ENCODE measurements at regions not wholly inside any gene's neighbourhood (a gene's known extent, or its start where the extent isn't known, plus 50 kb on each side); places are given as distances from the start of the nearest gene placed in this dataset.

GRCh38 chr13:73934771-73935170 is 199.4 kb downstream of the KLF12 start:
- no peak for DNase-seq (ENCODE audit: low read depth)

- no peak for DNase-seq (ENCODE audit: low read depth)
Observed at GRCh38 chr13:73934215-73934641, 200.0 kb downstream of the KLF12 start.

- no peak for DNase-seq (ENCODE audit: low read depth)
Observed at GRCh38 chr13:73933795-73934194, 200.4 kb downstream of the KLF12 start.

- DNase-seq (ENCODE audit: low read depth), result no peak
Observed at GRCh38 chr13:73932091-73932490, 202.1 kb downstream of the KLF12 start.

GRCh38 chr13:73929287-73929932 is 204.8 kb downstream of the KLF12 start:
- no peak for DNase-seq (ENCODE audit: low read depth)

GRCh38 chr13:73924607-73925006 is 209.6 kb downstream of the KLF12 start:
- DNase-seq (ENCODE audit: low read depth), result no peak

- no peak for DNase-seq (ENCODE audit: low read depth)
Observed at GRCh38 chr13:73922493-73923393, 211.5 kb downstream of the KLF12 start.

- DNase-seq (ENCODE audit: low read depth), result no peak
Observed at GRCh38 chr13:73918691-73919090, 215.5 kb downstream of the KLF12 start.

- DNase-seq (ENCODE audit: low read depth), result no peak
Observed at GRCh38 chr13:73913751-73914518, 220.3 kb downstream of the KLF12 start.

GRCh38 chr13:73913079-73913740 is 221.0 kb downstream of the KLF12 start:
- no peak for DNase-seq (ENCODE audit: low read depth)

GRCh38 chr13:73911361-73911760 is 222.8 kb downstream of the KLF12 start:
- DNase-seq (ENCODE audit: low read depth), result no peak

- no peak for DNase-seq (ENCODE audit: low read depth)
Observed at GRCh38 chr13:73910733-73911132, 223.5 kb downstream of the KLF12 start.

GRCh38 chr13:73908809-73909208 is 225.4 kb downstream of the KLF12 start:
- DNase-seq (ENCODE audit: low read depth), result no peak

- no peak for DNase-seq (ENCODE audit: low read depth)
Observed at GRCh38 chr13:73904625-73905024, 229.6 kb downstream of the KLF12 start.

GRCh38 chr13:73903561-73903960 is 230.6 kb downstream of the KLF12 start:
- DNase-seq (ENCODE audit: low read depth), result no peak

- DNase-seq (ENCODE audit: low read depth), result no peak
Observed at GRCh38 chr13:73902847-73903246, 231.4 kb downstream of the KLF12 start.

GRCh38 chr13:73902296-73902695 is 231.9 kb downstream of the KLF12 start:
- no peak for DNase-seq (ENCODE audit: low read depth)

- DNase-seq (ENCODE audit: low read depth), result no peak
Observed at GRCh38 chr13:73901324-73902068, 232.7 kb downstream of the KLF12 start.

- no peak for DNase-seq (ENCODE audit: low read depth)
Observed at GRCh38 chr13:73900591-73900990, 233.6 kb downstream of the KLF12 start.

- DNase-seq (ENCODE audit: low read depth), result no peak
Observed at GRCh38 chr13:73898899-73899298, 235.3 kb downstream of the KLF12 start.

- no peak for DNase-seq (ENCODE audit: low read depth)
Observed at GRCh38 chr13:73898276-73898675, 235.9 kb downstream of the KLF12 start.
